Smooth muscle cell of the brain vasculature (primary cell): ENCODE measurements at regions not wholly inside any gene's neighbourhood (a gene's known extent, or its start where the extent isn't known, plus 50 kb on each side); places are given as distances from the start of the nearest gene placed in this dataset.

Experiments used
- DNase-seq: peaks from one replicate; pipeline ENCODE4 v3.0.0-alpha.2; 2012; ENCODE audit warnings: low read depth, low spot score

- no peak for DNase-seq
Observed at GRCh38 chr2:121095257-121096080, 189.5 kb downstream of the TFCP2L1 start.

GRCh38 chr2:121096611-121097010, 188.4 kb downstream of the TFCP2L1 start:
- DNase-seq, result no peak

GRCh38 chr2:121098556-121098955, 186.4 kb downstream of the TFCP2L1 start:
- DNase-seq, result no peak

GRCh38 chr2:121099329-121100290, 185.4 kb downstream of the TFCP2L1 start:
- no peak for DNase-seq

- DNase-seq, result no peak
Observed at GRCh38 chr2:121101093-121101715, 183.8 kb downstream of the TFCP2L1 start.

GRCh38 chr2:121102941-121103340, 182.1 kb downstream of the TFCP2L1 start:
- DNase-seq, result no peak

- DNase-seq, result no peak
Observed at GRCh38 chr2:121103960-121104359, 181.0 kb downstream of the TFCP2L1 start.

GRCh38 chr2:121104721-121105141, 180.3 kb downstream of the TFCP2L1 start:
- no peak for DNase-seq

- no peak for DNase-seq
Observed at GRCh38 chr2:121110924-121111323, 174.1 kb downstream of the TFCP2L1 start.

GRCh38 chr2:121118951-121119350, 166.1 kb downstream of the TFCP2L1 start:
- DNase-seq, result no peak

- no peak for DNase-seq
Observed at GRCh38 chr2:121120411-121120810, 164.6 kb downstream of the TFCP2L1 start.

GRCh38 chr2:121120991-121121390, 164.0 kb downstream of the TFCP2L1 start:
- no peak for DNase-seq

- no peak for DNase-seq
Observed at GRCh38 chr2:121121661-121122060, 163.3 kb downstream of the TFCP2L1 start.

GRCh38 chr2:121123268-121123667, 161.7 kb downstream of the TFCP2L1 start:
- no peak for DNase-seq

GRCh38 chr2:121124330-121124729, 160.7 kb downstream of the TFCP2L1 start:
- DNase-seq, result no peak

- no peak for DNase-seq
Observed at GRCh38 chr2:121125350-121125749, 159.7 kb downstream of the TFCP2L1 start.

- no peak for DNase-seq
Observed at GRCh38 chr2:121128741-121129659, 156.0 kb downstream of the TFCP2L1 start.

GRCh38 chr2:121129692-121130091, 155.3 kb downstream of the TFCP2L1 start:
- no peak for DNase-seq

GRCh38 chr2:121130301-121130850, 154.6 kb downstream of the TFCP2L1 start:
- DNase-seq, result no peak

GRCh38 chr2:121131375-121131774, 153.6 kb downstream of the TFCP2L1 start:
- DNase-seq, result no peak
